ENCODE measurements at regions not wholly inside any gene's neighbourhood (a gene's known extent, or its start where the extent isn't known, plus 50 kb on each side); places are given as distances from the start of the nearest gene placed in this dataset.

DNA sequence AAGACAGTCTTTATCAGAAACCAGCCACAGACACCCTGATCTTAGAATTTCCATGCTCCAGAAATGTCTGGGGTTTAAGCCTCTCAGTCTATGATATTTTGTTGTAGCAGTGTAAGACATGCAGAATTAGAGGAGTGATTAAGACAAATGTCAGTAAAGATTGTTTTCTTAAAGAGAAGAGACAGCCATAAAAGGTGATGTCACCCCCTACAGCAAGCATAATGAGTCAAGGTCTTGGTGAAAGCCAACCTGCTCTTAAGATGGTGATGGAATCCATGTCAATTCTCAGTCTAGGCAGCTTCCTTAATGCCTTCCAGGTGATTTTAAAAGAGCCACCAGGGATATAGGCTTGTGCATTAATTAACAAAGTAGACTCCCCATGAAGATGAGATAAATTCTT lies 849.9 kb upstream of the EPHA7 start:
- Histone ChIP-seq H3K79me2 (no peaks in the 10 kb centered on the region), H2AFZ (peak overlapping the region; percentile 17), H3K4me1 (ENCODE audit: insufficient read depth) (no peaks in the 10 kb centered on the region), H3K9me3 (ENCODE audit: low read depth) (no peaks in the 10 kb centered on the region), H3K27ac (no peak overlapping the region), H3K36me3 (replicated peaks; ENCODE audit: insufficient read depth, low read depth) (no peaks in the 10 kb centered on the region), H3K4me2 (no peak overlapping the region), H3K27me3 (no peaks in the 10 kb centered on the region), H3K4me3 (no peak overlapping the region), H4K20me1 (ENCODE audit: insufficient read depth, poor library complexity, severe bottlenecking) (no peaks in the 10 kb centered on the region), H3K9me2 (replicated peaks; ENCODE audit: insufficient read depth) (no peaks in the 10 kb centered on the region)
- no peak for DNase-seq (ENCODE audit: low spot score)
- no peak for TF ChIP-seq EZH2phosphoT487 (IDR thresholded peaks at IDR 0.05; ENCODE audit: low read depth, severe bottlenecking, unreplicated experiment)

DNA sequence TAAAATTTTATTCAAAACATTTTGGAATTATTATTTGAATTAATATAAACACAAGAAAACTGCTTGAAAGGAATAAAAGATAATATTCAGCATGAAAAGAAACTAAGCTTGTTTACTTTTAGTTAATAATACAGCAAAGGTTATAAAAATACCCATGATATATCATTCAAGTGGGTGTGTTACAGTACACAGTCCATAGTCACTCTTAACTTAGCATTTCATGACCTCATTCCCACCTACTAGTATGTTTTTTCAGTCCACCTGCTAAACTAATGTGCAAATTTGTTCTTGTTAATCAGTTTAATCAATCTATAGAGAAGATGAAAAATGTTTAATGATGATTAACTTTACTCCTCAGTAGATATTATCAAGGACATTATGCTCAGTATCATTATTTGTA lies 841.4 kb upstream of the EPHA7 start:
- Histone ChIP-seq H3K4me2 (peak overlapping the region; percentile 26), H3K9me2 (replicated peaks; ENCODE audit: insufficient read depth) (no peaks in the 10 kb centered on the region), H3K27ac (no peak overlapping the region), H3K4me3 (no peak overlapping the region), H2AFZ (no peak overlapping the region), H3K9me3 (ENCODE audit: low read depth) (no peaks in the 10 kb centered on the region), H3K36me3 (replicated peaks; ENCODE audit: insufficient read depth, low read depth) (no peaks in the 10 kb centered on the region), H4K20me1 (ENCODE audit: insufficient read depth, poor library complexity, severe bottlenecking) (no peaks in the 10 kb centered on the region), H3K79me2 (no peaks in the 10 kb centered on the region), H3K27me3 (no peaks in the 10 kb centered on the region), H3K4me1 (ENCODE audit: insufficient read depth) (peaks cover 3% of the 10 kb centered on the region)
- DNase-seq (ENCODE audit: low spot score) = no peak
- no peak for TF ChIP-seq EZH2phosphoT487 (IDR thresholded peaks at IDR 0.05; ENCODE audit: low read depth, severe bottlenecking, unreplicated experiment)
- no peak for TF ChIP-seq EZH2 (IDR thresholded peaks at IDR 0.05; ENCODE audit: borderline replicate concordance)
- TF ChIP-seq, protein P1, sequence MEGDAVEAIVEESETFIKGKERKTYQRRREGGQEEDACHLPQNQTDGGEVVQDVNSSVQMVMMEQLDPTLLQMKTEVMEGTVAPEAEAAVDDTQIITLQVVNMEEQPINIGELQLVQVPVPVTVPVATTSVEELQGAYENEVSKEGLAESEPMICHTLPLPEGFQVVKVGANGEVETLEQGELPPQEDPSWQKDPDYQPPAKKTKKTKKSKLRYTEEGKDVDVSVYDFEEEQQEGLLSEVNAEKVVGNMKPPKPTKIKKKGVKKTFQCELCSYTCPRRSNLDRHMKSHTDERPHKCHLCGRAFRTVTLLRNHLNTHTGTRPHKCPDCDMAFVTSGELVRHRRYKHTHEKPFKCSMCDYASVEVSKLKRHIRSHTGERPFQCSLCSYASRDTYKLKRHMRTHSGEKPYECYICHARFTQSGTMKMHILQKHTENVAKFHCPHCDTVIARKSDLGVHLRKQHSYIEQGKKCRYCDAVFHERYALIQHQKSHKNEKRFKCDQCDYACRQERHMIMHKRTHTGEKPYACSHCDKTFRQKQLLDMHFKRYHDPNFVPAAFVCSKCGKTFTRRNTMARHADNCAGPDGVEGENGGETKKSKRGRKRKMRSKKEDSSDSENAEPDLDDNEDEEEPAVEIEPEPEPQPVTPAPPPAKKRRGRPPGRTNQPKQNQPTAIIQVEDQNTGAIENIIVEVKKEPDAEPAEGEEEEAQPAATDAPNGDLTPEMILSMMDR (IDR thresholded peaks at IDR 0.05; ENCODE audit: poor library complexity) = no peak

DNA sequence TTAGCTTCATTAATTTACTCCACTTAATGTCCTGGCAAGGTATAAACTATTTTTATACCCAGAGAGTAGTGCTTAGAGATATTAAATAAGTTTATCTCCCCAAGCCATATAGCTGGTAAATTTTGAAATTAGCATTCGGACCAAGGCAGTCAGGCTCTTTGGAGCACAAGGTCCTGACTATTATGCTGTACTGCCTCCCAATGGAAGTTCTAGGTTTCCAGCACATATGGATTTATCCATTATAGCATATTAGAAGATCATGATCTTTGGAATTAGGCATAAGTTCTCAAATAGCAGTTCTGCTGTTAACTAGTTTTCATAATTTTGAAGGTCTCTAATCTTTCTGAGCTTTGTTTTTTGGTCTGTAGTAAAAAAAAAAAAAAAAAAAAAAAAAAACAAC lies 835.3 kb upstream of the EPHA7 start:
- TF ChIP-seq EZH2 (IDR thresholded peaks at IDR 0.05; ENCODE audit: borderline replicate concordance) = no peak
- TF ChIP-seq, protein P1 (IDR thresholded peaks at IDR 0.05; ENCODE audit: poor library complexity) = peak; percentile 43
- no peak for TF ChIP-seq EZH2phosphoT487 (IDR thresholded peaks at IDR 0.05; ENCODE audit: low read depth, severe bottlenecking, unreplicated experiment)
- Histone ChIP-seq H2AFZ (no peak overlapping the region), H3K79me2 (no peaks in the 10 kb centered on the region), H3K27ac (no peak overlapping the region), H3K9me3 (ENCODE audit: low read depth) (no peaks in the 10 kb centered on the region), H3K4me3 (no peak overlapping the region), H3K4me2 (no peak overlapping the region), H3K9me2 (replicated peaks; ENCODE audit: insufficient read depth) (no peaks in the 10 kb centered on the region), H4K20me1 (ENCODE audit: insufficient read depth, poor library complexity, severe bottlenecking) (no peaks in the 10 kb centered on the region), H3K27me3 (no peaks in the 10 kb centered on the region), H3K4me1 (ENCODE audit: insufficient read depth) (no peaks in the 10 kb centered on the region), H3K36me3 (replicated peaks; ENCODE audit: insufficient read depth, low read depth) (no peaks in the 10 kb centered on the region)
- 63% methylated on average over 1 of the region's 1 CpG for WGBS (ENCODE audit: low lambda C conversion rate, missing lambda C conversion rate)
- DNase-seq (ENCODE audit: low spot score) = no peak

DNA sequence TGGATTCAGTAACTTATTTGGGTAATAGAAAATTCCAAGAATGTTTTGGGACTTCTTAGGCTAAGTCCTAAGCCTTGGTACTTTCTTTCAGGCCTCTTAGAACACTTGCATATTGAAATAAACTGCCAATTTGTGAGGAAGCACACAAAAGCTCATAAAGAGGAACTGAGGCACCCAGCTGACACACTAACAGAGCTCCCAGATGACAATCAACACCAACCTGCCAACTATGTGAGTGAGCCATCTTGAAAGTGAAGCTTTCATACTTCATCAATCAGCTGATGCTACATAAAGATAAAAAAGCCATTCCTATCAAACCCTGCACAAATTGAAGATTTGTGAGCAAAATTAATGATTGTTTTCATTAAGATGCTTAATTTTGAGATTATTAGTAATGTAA lies 832.5 kb upstream of the EPHA7 start:
- Histone ChIP-seq H2AFZ (no peak overlapping the region), H4K20me1 (ENCODE audit: insufficient read depth, poor library complexity, severe bottlenecking) (no peaks in the 10 kb centered on the region), H3K4me1 (ENCODE audit: insufficient read depth) (no peaks in the 10 kb centered on the region), H3K27me3 (no peaks in the 10 kb centered on the region), H3K4me3 (no peak overlapping the region), H3K36me3 (replicated peaks; ENCODE audit: insufficient read depth, low read depth) (no peaks in the 10 kb centered on the region), H3K27ac (no peak overlapping the region), H3K9me3 (ENCODE audit: low read depth) (no peaks in the 10 kb centered on the region), H3K79me2 (no peaks in the 10 kb centered on the region), H3K9me2 (replicated peaks; ENCODE audit: insufficient read depth) (no peaks in the 10 kb centered on the region), H3K4me2 (no peak overlapping the region)
- DNase-seq (ENCODE audit: low spot score) = no peak
- TF ChIP-seq, protein P1 (IDR thresholded peaks at IDR 0.05; ENCODE audit: poor library complexity) = no peak
- TF ChIP-seq EZH2phosphoT487 (IDR thresholded peaks at IDR 0.05; ENCODE audit: low read depth, severe bottlenecking, unreplicated experiment) (no peak), EZH2 (IDR thresholded peaks at IDR 0.05; ENCODE audit: borderline replicate concordance) (no peak)
